Ectodermal cell (in vitro differentiated cells): ENCODE measurements at regions not wholly inside any gene's neighbourhood (a gene's known extent, or its start where the extent isn't known, plus 50 kb on each side); places are given as distances from the start of the nearest gene placed in this dataset.

Experiments used
- H3K27ac ChIP-seq: 2 replicates; pipeline ENCODE4 v1.7.0; 2013; ENCODE audit warnings: mild to moderate bottlenecking, low read depth, low read length; ENCODE audit not compliant: insufficient read depth, poor library complexity, severe bottlenecking
- H3K27me3 ChIP-seq: 2 replicates; pipeline ENCODE4 v1.7.0; 2013; ENCODE audit warnings: mild to moderate bottlenecking, low read length; ENCODE audit not compliant: insufficient read depth, control insufficient read depth, poor library complexity, severe bottlenecking
- H3K36me3 ChIP-seq: one replicate; pipeline ENCODE4 v1.7.0; 2013; ENCODE audit warnings: low read length; ENCODE audit not compliant: control insufficient read depth, insufficient read depth
- H3K4me1 ChIP-seq: one replicate; pipeline ENCODE4 v1.7.0; 2013; ENCODE audit warnings: low read length; ENCODE audit not compliant: control insufficient read depth, insufficient read depth
- H3K4me3 ChIP-seq: 2 replicates; pipeline ENCODE4 v1.7.0; 2013; ENCODE audit warnings: low read depth, low read length, control low read depth; ENCODE audit not compliant: insufficient read depth
- H3K9me3 ChIP-seq: 2 replicates; pipeline ENCODE4 v1.7.0; 2013; ENCODE audit warnings: mild to moderate bottlenecking, low read length, moderate library complexity; ENCODE audit not compliant: control insufficient read depth
- WGBS, 2 experiments: methylation state at CpG; one replicate each; pipeline ENCODE4 v1.1.7; 2013; ENCODE audit warnings: missing lambda C conversion rate in 2 of 2; 5-methylcytosine and 5-hydroxymethylcytosine counted together

- WGBS, 2 experiments, result 84% methylated on average over 3 of the region's 3 CpGs
- Histone ChIP-seq H3K36me3 (no peaks in the 10 kb centered on the region), H3K4me1 (peaks cover 7% of the 10 kb centered on the region), H3K27me3 (no peaks in the 10 kb centered on the region), H3K27ac (no peak overlapping the region), H3K4me3 (no peak overlapping the region), H3K9me3 (no peaks in the 10 kb centered on the region)
Observed at GRCh38 chr2:104434966-104435365, 418.9 kb upstream of the POU3F3 start.

DNA sequence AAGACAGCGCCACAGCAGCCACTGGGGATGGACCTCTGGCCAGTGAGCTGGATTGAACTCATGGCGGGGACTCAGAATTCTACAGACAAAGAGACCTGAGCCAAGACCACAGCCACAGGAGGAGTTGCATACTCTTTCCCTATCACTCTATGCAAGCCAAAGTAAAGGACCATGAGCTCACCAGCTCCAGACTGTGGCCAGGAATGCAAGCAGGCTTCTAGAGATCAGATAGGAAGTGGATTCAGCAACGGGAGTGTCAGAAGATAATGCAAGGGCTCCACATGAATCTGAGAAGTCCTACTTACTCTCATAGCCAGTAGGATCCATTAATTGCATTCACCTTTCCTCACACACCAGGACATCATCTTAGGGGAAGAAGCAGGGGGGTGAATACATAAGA, 415.4 kb upstream of the POU3F3 start:
- WGBS, 2 experiments, result 87 to 97% methylated on average over 3 of the region's 3 CpGs

DNA sequence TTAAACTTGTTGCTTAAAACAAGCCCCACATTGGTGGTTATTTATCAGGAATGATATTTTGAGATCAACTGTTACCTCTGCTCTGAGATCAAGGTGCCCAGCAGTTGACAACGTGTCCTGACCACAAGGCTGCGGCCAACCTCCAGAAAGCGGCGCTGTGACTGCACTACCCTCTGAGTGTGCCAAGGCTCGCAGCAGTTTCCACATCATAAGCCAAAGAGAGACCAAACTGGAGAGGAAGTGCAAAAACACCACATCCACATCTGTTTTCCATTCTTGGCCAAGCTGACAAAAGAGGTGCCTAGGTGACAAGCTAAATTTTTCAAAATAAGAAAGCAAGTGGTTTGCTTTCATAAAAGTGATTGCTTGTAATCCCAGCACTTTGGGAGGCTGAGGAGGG, 410.8 kb upstream of the POU3F3 start:
- Histone ChIP-seq H3K36me3 (no peaks in the 10 kb centered on the region), H3K4me3 (no peak overlapping the region), H3K4me1 (no peaks in the 10 kb centered on the region), H3K9me3 (no peaks in the 10 kb centered on the region), H3K27me3 (no peaks in the 10 kb centered on the region), H3K27ac (no peak overlapping the region)
- 93 to 96% methylated on average over 5 of the region's 5 CpGs for WGBS, 2 experiments

More for the DNA sequence above, 415.4 kb upstream of the POU3F3 start:
- Histone ChIP-seq H3K27me3 (no peaks in the 10 kb centered on the region), H3K4me1 (peaks cover 7% of the 10 kb centered on the region), H3K4me3 (no peak overlapping the region), H3K27ac (no peak overlapping the region), H3K36me3 (no peaks in the 10 kb centered on the region), H3K9me3 (no peaks in the 10 kb centered on the region)

GRCh38 chr2:104444392-104444791, 409.5 kb upstream of the POU3F3 start:
- H3K9me3 ChIP-seq, result no peaks in the 10 kb centered on the region
- no peak overlapping the region for H3K4me3 ChIP-seq
- no peak overlapping the region for H3K27ac ChIP-seq
- no peaks in the 10 kb centered on the region for H3K27me3 ChIP-seq
- H3K36me3 ChIP-seq, result no peaks in the 10 kb centered on the region
- no peaks in the 10 kb centered on the region for H3K4me1 ChIP-seq
- WGBS, 2 experiments, result 83 to 89% methylated on average over 4 of the region's 4 CpGs

DNA sequence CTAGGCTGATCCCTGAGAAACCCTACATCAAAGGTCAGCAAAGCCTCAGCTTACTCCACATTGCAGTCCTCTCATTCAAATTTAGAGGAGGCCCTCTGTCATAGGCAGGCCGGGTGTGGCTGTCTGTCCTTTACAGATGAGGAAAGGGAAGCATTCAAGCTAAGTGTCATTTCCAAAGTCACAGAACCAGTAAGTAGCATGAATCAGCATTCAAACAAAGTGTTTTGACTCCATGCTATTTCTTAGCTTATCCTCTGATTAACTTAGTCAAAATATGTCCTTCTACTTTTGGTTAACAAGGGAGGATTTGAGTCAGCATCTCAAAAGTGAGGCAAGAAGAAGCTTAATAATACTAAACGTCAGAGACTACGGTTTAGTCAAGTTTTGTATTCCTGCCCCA, 409.0 kb upstream of the POU3F3 start:
- no peaks in the 10 kb centered on the region for H3K27me3 ChIP-seq
- no peak overlapping the region for H3K27ac ChIP-seq
- H3K4me1 ChIP-seq, result no peaks in the 10 kb centered on the region
- WGBS, 2 experiments, result 94 to 96% methylated on average over 3 of the region's 3 CpGs
- H3K4me3 ChIP-seq, result no peak overlapping the region
- no peaks in the 10 kb centered on the region for H3K9me3 ChIP-seq
- no peaks in the 10 kb centered on the region for H3K36me3 ChIP-seq

DNA sequence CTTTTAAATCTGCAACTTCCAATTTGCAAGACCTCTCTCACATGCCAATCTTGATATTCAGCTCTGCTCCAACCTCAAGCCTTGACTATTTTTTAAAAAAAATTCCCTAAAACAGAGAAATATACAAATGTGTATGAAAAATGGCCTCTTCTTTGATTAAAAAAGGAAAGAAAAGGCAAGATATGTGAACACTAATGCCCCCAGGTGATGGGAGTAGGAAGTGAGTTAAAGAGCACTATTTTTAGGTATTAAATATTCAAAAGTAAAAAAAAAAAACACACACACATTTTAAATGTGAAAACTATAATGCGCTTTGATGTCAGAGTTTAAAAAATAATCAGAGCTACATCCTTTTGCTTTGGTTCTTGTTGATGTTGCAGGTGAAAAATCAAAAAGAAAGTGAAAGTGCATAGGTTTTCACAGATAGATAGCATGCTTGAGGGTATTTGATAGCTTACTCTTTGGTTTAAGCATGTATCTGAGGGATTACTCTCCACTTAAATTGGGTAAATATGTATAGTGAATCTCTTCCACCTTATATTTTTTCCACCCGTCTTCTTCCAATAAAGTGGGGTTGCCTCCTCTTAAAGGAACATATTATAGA, 406.0 kb upstream of the POU3F3 start:
- Histone ChIP-seq H3K27me3 (no peaks in the 10 kb centered on the region), H3K36me3 (no peaks in the 10 kb centered on the region), H3K27ac (no peak overlapping the region), H3K4me3 (no peak overlapping the region), H3K4me1 (no peaks in the 10 kb centered on the region), H3K9me3 (no peaks in the 10 kb centered on the region)
- 93 to 100% methylated on average over 1 to 2 of the region's 2 CpGs for WGBS, 2 experiments

DNA sequence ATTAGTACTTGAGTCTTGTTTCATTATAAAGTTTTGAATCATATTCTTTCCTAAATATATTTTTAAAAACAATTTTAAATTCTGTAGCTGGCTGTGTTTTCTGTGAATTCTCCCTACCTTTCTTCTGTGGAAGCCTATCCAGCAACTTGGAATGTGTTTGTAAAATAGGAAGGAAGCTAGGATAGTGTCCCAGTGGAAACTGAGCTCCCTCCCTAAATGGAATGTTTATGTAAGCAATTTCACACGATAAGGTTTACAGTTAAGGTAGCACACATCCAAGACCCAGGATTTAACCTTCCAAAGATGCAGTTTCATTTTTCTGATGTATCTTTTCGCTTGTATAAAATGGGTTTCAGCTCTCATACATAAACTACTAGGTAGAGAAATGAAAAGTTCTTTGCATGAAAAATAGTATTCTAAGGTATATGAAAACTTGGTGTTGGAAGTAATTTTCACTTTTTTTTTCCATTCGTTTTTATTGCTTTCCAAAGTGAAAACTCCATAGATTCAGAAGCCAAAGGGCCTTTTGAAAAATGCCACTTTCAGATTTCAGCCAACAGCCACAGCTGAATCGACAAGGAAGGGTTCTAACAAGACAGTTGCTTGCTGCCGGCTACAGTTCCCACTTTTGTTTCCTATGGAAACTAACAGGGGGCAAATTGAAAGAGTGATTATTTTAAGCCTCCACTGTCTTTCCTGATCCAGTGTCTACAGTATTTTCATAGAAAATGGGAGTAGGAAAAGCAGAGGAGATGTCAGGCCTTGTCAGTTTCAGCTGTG, 405.1 kb upstream of the POU3F3 start:
- H3K4me1 ChIP-seq, result no peaks in the 10 kb centered on the region
- H3K9me3 ChIP-seq, result no peaks in the 10 kb centered on the region
- 70 to 73% methylated on average over 4 to 5 of the region's 5 CpGs for WGBS, 2 experiments
- H3K4me3 ChIP-seq, result no peak overlapping the region
- H3K36me3 ChIP-seq, result no peaks in the 10 kb centered on the region
- H3K27me3 ChIP-seq, result no peaks in the 10 kb centered on the region
- H3K27ac ChIP-seq, result no peak overlapping the region

DNA sequence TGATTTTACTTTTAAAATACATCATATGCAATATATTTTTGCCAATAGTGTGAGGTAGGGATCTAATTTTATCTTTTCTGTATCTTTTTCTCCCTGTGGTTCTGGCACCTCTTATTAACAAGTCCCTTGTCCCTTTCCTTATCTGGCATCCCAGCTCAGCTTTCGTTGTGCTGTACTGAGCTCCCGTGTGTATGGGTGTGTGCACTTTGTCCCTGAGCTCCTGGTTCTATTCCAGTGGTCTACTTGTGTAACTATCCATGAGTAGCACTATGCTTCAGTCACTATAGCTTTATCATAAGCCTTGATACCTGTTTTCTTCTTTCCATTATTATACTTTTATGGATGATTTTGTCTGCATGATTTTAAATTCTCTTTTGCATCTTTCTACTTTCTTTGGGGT, 401.4 kb upstream of the POU3F3 start:
- no peaks in the 10 kb centered on the region for H3K9me3 ChIP-seq
- no peaks in the 10 kb centered on the region for H3K4me1 ChIP-seq
- no peak overlapping the region for H3K4me3 ChIP-seq
- H3K36me3 ChIP-seq, result no peaks in the 10 kb centered on the region
- no peak overlapping the region for H3K27ac ChIP-seq
- WGBS, 2 experiments, result 92 to 100% methylated on average over 2 of the region's 2 CpGs
- no peaks in the 10 kb centered on the region for H3K27me3 ChIP-seq

GRCh38 chr2:104462731-104463130, 391.2 kb upstream of the POU3F3 start:
- no peak overlapping the region for H3K27ac ChIP-seq
- H3K9me3 ChIP-seq, result no peaks in the 10 kb centered on the region
- H3K27me3 ChIP-seq, result no peaks in the 10 kb centered on the region
- no peak overlapping the region for H3K4me3 ChIP-seq
- WGBS, 2 experiments, result 88 to 93% methylated on average over 2 of the region's 2 CpGs
- H3K4me1 ChIP-seq, result no peaks in the 10 kb centered on the region
- H3K36me3 ChIP-seq, result no peaks in the 10 kb centered on the region

- WGBS, 2 experiments, result 91 to 94% methylated on average over 4 of the region's 4 CpGs
- no peaks in the 10 kb centered on the region for H3K9me3 ChIP-seq
- no peak overlapping the region for H3K27ac ChIP-seq
- H3K27me3 ChIP-seq, result no peaks in the 10 kb centered on the region
- peaks cover 8% of the 10 kb centered on the region for H3K4me1 ChIP-seq
- H3K36me3 ChIP-seq, result no peaks in the 10 kb centered on the region
- no peak overlapping the region for H3K4me3 ChIP-seq
Observed at GRCh38 chr2:104465981-104466380, 387.9 kb upstream of the POU3F3 start.
